ENCODE measurements at regions not wholly inside any gene's neighbourhood (a gene's known extent, or its start where the extent isn't known, plus 50 kb on each side); places are given as distances from the start of the nearest gene placed in this dataset.

DNA sequence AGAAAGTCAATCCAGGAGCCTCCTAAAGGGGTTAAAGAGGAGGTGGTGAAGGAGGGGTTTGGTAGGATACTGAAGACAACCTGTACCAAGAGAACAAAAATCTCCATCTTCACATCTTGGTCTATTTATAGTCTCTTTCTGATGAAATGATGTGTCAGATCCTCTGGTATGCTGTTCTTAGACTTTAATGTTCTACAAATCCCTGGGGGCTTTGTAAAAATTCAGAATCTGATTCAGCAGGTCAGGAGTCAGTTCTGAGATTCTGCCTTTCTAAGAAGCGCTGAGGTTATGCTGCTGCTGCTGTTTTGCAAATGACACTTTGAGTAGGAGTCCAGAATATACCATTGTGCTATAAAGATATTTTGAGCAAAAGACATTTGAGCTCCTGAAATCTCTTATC, 172.9 kb upstream of the GLRA2 start:
- TF ChIP-seq, protein P1, sequence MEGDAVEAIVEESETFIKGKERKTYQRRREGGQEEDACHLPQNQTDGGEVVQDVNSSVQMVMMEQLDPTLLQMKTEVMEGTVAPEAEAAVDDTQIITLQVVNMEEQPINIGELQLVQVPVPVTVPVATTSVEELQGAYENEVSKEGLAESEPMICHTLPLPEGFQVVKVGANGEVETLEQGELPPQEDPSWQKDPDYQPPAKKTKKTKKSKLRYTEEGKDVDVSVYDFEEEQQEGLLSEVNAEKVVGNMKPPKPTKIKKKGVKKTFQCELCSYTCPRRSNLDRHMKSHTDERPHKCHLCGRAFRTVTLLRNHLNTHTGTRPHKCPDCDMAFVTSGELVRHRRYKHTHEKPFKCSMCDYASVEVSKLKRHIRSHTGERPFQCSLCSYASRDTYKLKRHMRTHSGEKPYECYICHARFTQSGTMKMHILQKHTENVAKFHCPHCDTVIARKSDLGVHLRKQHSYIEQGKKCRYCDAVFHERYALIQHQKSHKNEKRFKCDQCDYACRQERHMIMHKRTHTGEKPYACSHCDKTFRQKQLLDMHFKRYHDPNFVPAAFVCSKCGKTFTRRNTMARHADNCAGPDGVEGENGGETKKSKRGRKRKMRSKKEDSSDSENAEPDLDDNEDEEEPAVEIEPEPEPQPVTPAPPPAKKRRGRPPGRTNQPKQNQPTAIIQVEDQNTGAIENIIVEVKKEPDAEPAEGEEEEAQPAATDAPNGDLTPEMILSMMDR (IDR thresholded peaks at IDR 0.05; ENCODE audit: extremely low read depth in 1 of 2, insufficient read depth in 1 of 2, low read depth in 1 of 2, low read length in 2 of 2) = no peak
- TF ChIP-seq GATA2 (IDR thresholded peaks at IDR 0.05; ENCODE audit: insufficient read depth, insufficient read length, low read depth, low read length) = no peak
- TF ChIP-seq FOS (IDR thresholded peaks at IDR 0.05; ENCODE audit: borderline replicate concordance, insufficient read depth, low read length) = no peak
- no peak for TF ChIP-seq JUN (IDR thresholded peaks at IDR 0.05; ENCODE audit: borderline replicate concordance, insufficient read depth, insufficient read length, low read depth)
- no peak for TF ChIP-seq EZH2 (IDR thresholded peaks at IDR 0.05; ENCODE audit: borderline replicate concordance, low read depth, low read length, severe bottlenecking)
- TF ChIP-seq, protein P2, sequence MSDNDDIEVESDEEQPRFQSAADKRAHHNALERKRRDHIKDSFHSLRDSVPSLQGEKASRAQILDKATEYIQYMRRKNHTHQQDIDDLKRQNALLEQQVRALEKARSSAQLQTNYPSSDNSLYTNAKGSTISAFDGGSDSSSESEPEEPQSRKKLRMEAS (IDR thresholded peaks at IDR 0.05; ENCODE audit: insufficient read depth, insufficient read length) = no peak
- TF ChIP-seq POLR2AphosphoS5 (IDR thresholded peaks at IDR 0.05; ENCODE audit: insufficient read depth, low read depth, low read length) = no peak
- TF ChIP-seq MYC (IDR thresholded peaks at IDR 0.05; ENCODE audit: low read depth, low read length) = no peak
- no peak for TF ChIP-seq POLR2A (IDR thresholded peaks at IDR 0.05; ENCODE audit: low read depth, low read length)
- POLR2A ChIA-PET = no interaction called here
- H3K27me3 ChIP-seq (ENCODE audit: control insufficient read depth in 2 of 2, insufficient read depth in 2 of 2, low read length in 2 of 2) = no peaks in the 10 kb centered on the region
- no peaks in the 10 kb centered on the region for H4K20me1 ChIP-seq (replicated peaks; ENCODE audit: control insufficient read depth, extremely low read depth, insufficient read depth, low read length)
- H3K4me2 ChIP-seq (ENCODE audit: insufficient read depth, low read length) = no peak overlapping the region
- H3K4me3 ChIP-seq (replicated peaks in 1 of 3; ENCODE audit: insufficient read depth in 1 of 3, low read depth in 1 of 3, low read length in 3 of 3) = no peak overlapping the region
- FAIRE-seq (no peak), DNase-seq (ENCODE audit: low read depth, low spot score) (no peak)
- H3K36me3 ChIP-seq (ENCODE audit: control insufficient read depth in 2 of 2, extremely low read depth in 1 of 2, insufficient read depth in 2 of 2, low read length in 2 of 2) = no peaks in the 10 kb centered on the region
- H3K9me3 ChIP-seq (replicated peaks; ENCODE audit: control insufficient read depth, insufficient read depth, low read length) = no peaks in the 10 kb centered on the region
- H3K79me2 ChIP-seq (ENCODE audit: control insufficient read depth, insufficient read depth, low read length) = no peaks in the 10 kb centered on the region
- H2AFZ ChIP-seq (ENCODE audit: low read depth, low read length) = no peak overlapping the region
- H3K9me1 ChIP-seq (replicated peaks; ENCODE audit: control insufficient read depth, extremely low read depth, insufficient read depth, low read length) = no peaks in the 10 kb centered on the region
- dilution Hi-C loops (cut with MboI; ENCODE audit: extremely low pct_ligation_motif_present, low sequenced_read_pairs) = no loop called here
- no peak overlapping the region for H3K27ac ChIP-seq (ENCODE audit: insufficient read depth, low read depth, low read length)
- no peaks in the 10 kb centered on the region for H3K4me1 ChIP-seq (ENCODE audit: control insufficient read depth, extremely low read depth, insufficient read depth, low read length)
- intact Hi-C loops (cut with micrococcal nuclease) = no loop called here
- CTCF ChIA-PET = no interaction called here
- BruUV-seq (replicated peaks) = no TSS peak
- no peak overlapping the region for H3K9ac ChIP-seq (replicated peaks; ENCODE audit: extremely low read depth, insufficient read depth, low read length)

Measured in endothelial cell of umbilical vein (primary cell).